ENCODE measurements at regions not wholly inside any gene's neighbourhood (a gene's known extent, or its start where the extent isn't known, plus 50 kb on each side); places are given as distances from the start of the nearest gene placed in this dataset.

DNA sequence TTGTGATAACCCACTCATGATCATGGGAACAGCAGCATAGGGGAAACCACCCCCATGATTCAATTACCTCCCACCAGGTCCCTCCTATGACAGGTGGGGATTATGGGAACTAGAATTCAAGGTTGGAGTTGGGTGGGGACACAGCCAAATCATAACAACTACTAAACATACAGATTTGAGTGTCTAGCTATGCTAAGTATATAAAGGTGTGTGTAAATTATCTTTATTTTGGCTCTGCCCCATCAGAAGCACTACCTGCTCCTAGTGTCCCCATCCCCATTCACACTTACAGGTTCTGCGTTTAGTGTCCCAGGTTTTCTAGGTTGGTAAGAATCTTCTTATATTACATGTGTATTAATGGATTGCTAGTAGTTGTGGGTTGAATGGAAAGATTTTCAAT lies 464.7 kb downstream of the EPHA4 start:
- no peaks in the 10 kb centered on the region for H3K9me3 Mint-ChIP-seq
- H3K27me3 Mint-ChIP-seq = peaks cover 27% of the 10 kb centered on the region
- H3K4me1 Mint-ChIP-seq = no peaks in the 10 kb centered on the region
- no peak overlapping the region for H3K27ac Mint-ChIP-seq (ENCODE audit: low read depth)
- no peak for ATAC-seq (replicated peaks; ENCODE audit: extremely low read depth, poor library complexity, severe bottlenecking)
- no peaks in the 10 kb centered on the region for H3K36me3 Mint-ChIP-seq (ENCODE audit: insufficient read depth)
- no peak for DNase-seq (ENCODE audit: low spot score in 2 of 2)
- H3K4me3 Mint-ChIP-seq = no peak overlapping the region

DNA sequence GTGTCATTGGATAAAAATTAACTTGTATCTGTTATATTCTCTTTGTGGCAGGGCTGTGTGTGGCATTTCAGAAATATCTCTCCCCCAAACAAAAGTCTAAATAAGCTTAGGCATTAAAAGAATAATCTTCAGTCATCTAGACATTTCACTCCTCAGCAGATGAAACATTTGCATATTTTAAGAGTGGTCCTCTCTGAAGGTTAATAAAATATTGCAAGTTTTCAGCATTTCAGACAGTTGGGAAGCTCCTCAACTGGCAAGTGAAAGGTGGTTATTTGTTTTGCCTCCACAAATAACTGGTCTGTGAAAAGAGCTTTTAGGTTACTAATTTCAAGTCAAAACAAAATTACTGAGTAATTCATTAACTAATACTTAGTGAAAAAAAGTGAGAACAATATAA lies 462.6 kb downstream of the EPHA4 start:
- H3K9me3 Mint-ChIP-seq = no peaks in the 10 kb centered on the region
- H3K36me3 Mint-ChIP-seq (ENCODE audit: insufficient read depth) = no peaks in the 10 kb centered on the region
- no peak overlapping the region for H3K27ac Mint-ChIP-seq (ENCODE audit: low read depth)
- no peak for ATAC-seq (replicated peaks; ENCODE audit: extremely low read depth, poor library complexity, severe bottlenecking)
- H3K4me3 Mint-ChIP-seq = no peak overlapping the region
- H3K4me1 Mint-ChIP-seq = no peaks in the 10 kb centered on the region
- no peak for DNase-seq (ENCODE audit: low spot score in 2 of 2)
- peaks cover 21% of the 10 kb centered on the region for H3K27me3 Mint-ChIP-seq

DNA sequence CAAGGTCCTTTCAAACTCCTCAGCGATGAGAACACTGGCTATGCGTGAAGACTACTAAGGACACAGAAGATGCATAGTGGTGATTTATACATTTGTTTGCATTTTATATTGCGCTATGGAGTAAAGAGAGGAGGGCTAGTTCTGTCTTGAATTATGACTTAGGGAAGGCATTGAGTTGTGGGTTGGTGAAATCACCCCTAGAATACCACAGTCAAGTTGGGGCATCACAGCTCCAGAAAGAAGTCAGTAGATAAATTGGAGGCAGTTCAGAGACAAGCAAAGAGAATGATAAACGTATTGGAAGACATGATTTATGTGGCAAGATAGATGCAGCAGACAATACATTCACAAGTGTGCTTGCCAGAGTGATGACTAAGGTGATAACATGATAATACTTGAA lies 460.4 kb downstream of the EPHA4 start:
- ATAC-seq (replicated peaks; ENCODE audit: extremely low read depth, poor library complexity, severe bottlenecking) (no peak), DNase-seq (ENCODE audit: low spot score in 2 of 2) (no peak)
- Mint-ChIP-seq H3K9me3 (no peaks in the 10 kb centered on the region), H3K4me1 (no peaks in the 10 kb centered on the region), H3K27me3 (peaks cover 8% of the 10 kb centered on the region), H3K4me3 (no peak overlapping the region), H3K36me3 (ENCODE audit: insufficient read depth) (no peaks in the 10 kb centered on the region), H3K27ac (ENCODE audit: low read depth) (no peak overlapping the region)

DNA sequence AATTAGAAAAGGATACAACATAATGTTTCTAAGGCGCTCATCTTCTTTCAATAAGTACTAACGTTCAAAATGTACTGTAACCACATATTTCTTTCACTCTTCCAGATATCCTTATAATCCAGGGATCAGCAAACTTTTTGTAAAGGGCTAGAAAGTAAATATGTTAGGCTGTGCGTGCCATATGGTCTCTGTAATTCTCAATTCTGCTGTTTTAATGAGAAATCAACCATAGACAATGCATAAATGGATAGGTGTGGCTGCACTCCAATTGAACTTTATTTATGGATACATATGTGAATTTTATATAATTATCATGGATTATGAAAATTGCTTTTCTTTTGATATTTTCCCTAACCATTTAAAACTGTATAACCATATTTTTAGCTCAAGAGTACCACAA lies 459.4 kb downstream of the EPHA4 start:
- DNase-seq (ENCODE audit: low spot score in 2 of 2) (no peak), ATAC-seq (replicated peaks; ENCODE audit: extremely low read depth, poor library complexity, severe bottlenecking) (no peak)
- Mint-ChIP-seq H3K27ac (ENCODE audit: low read depth) (no peak overlapping the region), H3K9me3 (no peaks in the 10 kb centered on the region), H3K4me3 (no peak overlapping the region), H3K36me3 (ENCODE audit: insufficient read depth) (no peaks in the 10 kb centered on the region), H3K4me1 (no peaks in the 10 kb centered on the region), H3K27me3 (peaks cover 9% of the 10 kb centered on the region)

DNA sequence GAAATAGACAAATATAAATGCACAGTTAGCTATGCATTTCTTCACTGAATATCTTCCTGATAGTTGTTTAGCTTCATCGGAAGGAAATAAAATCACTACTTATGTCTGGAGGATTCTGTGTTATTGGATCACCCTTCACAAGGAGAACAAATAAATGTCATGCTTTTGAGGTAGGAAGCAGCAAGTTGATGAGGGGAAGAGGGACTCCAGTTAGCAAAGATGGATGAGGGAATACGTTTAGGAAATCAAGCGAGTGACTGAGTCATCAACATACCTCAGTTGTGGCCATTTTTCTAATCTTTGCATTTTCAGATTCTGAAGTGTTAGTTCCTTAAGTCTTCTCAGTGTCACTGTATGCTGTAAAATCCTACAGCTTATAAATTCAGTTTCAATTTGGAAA lies 456.2 kb downstream of the EPHA4 start:
- no peaks in the 10 kb centered on the region for H3K36me3 Mint-ChIP-seq (ENCODE audit: insufficient read depth)
- no peaks in the 10 kb centered on the region for H3K4me1 Mint-ChIP-seq
- no peaks in the 10 kb centered on the region for H3K9me3 Mint-ChIP-seq
- no peak overlapping the region for H3K27ac Mint-ChIP-seq (ENCODE audit: low read depth)
- no peak for ATAC-seq (replicated peaks; ENCODE audit: extremely low read depth, poor library complexity, severe bottlenecking)
- peaks cover 36% of the 10 kb centered on the region for H3K27me3 Mint-ChIP-seq
- DNase-seq (ENCODE audit: low spot score in 2 of 2) = no peak
- no peak overlapping the region for H3K4me3 Mint-ChIP-seq

DNA sequence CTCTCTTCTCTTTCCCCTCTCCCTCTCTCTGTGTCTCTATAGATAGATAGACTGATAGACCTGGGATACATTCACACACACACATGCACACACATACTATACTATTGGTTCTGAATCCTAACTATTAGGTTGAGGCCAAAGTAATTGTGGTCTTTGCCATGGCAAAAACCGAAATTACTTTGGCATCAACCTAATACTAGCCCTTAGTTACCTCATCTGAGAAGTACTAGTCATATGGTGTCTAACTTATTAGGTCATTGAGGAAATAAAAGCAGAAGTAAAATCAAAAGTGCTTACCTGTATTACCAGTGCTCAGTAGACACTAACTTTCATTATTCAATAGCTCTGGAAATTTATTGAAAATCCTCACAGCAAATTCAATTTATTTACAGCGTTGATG lies 451.5 kb downstream of the EPHA4 start:
- Mint-ChIP-seq H3K4me1 (no peaks in the 10 kb centered on the region), H3K36me3 (ENCODE audit: insufficient read depth) (no peaks in the 10 kb centered on the region), H3K4me3 (no peak overlapping the region), H3K27me3 (peaks cover 54% of the 10 kb centered on the region), H3K9me3 (no peaks in the 10 kb centered on the region), H3K27ac (ENCODE audit: low read depth) (no peak overlapping the region)
- DNase-seq (ENCODE audit: low spot score in 2 of 2) (no peak), ATAC-seq (replicated peaks; ENCODE audit: extremely low read depth, poor library complexity, severe bottlenecking) (no peak)

DNA sequence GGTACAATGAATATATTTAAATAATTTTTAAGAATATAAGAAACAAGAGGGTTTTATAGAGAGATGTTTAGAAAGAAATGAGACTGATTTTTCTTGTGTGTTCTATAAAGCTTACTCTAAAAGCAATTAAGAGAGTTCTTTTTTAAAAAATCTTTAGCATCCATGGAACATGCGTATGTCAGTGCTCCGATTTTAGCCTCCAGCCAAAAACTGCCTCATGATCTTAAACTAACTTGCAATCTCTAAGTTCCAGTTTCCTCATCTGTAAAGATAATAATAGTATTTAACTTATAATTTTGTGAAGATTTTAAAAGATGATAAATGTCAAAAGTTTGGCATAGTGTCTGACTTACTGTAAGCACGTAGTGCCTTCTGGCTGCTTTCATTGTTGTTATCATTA lies 448.7 kb downstream of the EPHA4 start:
- Mint-ChIP-seq H3K4me3 (no peak overlapping the region), H3K27me3 (peaks cover 55% of the 10 kb centered on the region), H3K4me1 (no peaks in the 10 kb centered on the region), H3K9me3 (peaks cover 10% of the 10 kb centered on the region), H3K27ac (ENCODE audit: low read depth) (no peak overlapping the region), H3K36me3 (ENCODE audit: insufficient read depth) (no peaks in the 10 kb centered on the region)
- DNase-seq (ENCODE audit: low spot score in 2 of 2) = no peak
- ATAC-seq (replicated peaks; ENCODE audit: extremely low read depth, poor library complexity, severe bottlenecking) = no peak

DNA sequence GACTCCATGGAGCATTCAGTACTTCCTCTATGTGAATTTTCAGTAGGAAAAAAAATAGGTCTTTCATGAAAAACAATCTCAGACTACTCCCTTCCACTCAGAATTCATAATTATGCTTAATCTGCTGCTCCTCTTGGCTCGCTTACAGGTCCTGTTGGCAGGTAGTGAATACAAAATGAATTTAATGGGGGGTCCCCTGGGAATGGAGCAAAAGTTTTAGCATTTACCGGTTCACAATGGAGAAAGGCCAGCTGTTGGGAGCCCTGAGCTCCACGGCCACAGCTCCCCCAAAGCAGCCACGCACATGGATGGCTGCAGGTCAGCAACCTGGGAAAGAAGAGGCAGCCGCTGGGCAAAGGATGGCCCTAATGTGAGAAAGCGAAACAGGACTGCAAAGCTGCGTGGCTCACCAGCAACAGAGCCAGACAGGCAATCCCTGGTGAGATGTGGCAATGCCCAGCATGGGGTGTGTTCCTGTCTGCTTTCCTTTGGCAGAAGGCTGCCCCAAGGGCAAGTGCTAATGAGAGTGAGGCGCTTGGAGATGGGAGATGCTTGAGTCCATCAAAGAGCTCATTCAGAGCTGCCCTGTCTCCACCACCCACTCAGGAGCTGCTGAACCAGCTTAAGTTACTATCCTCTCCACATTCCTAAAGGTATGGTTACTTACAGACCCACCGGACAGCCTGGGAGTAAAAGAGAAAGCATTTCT lies 447.4 kb downstream of the EPHA4 start:
- DNase-seq (ENCODE audit: low spot score in 2 of 2) = no peak
- no peak overlapping the region for H3K4me3 Mint-ChIP-seq
- no peak for ATAC-seq (replicated peaks; ENCODE audit: extremely low read depth, poor library complexity, severe bottlenecking)
- H3K9me3 Mint-ChIP-seq = peaks cover 10% of the 10 kb centered on the region
- H3K27ac Mint-ChIP-seq (ENCODE audit: low read depth) = no peak overlapping the region
- no peaks in the 10 kb centered on the region for H3K4me1 Mint-ChIP-seq
- peaks cover 42% of the 10 kb centered on the region for H3K27me3 Mint-ChIP-seq
- H3K36me3 Mint-ChIP-seq (ENCODE audit: insufficient read depth) = no peaks in the 10 kb centered on the region

DNA sequence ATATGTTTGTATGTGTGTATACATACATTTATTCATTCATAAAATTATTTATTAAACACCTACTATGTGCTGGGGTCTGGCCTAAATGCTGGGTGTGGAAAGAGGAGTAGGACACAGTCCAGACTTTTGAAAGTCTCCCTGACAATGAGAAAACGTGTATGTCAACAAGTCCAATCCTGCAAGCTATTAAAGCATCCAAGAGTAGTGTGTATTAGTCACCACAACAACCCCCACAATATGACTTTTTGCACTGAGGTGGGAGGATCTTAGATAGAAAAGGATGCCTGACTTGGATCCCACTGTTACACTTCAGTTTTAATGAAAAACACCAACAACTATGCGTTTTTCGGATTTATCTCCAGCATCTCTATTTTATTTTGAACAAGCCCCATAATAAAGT lies 446.4 kb downstream of the EPHA4 start:
- Mint-ChIP-seq H3K27ac (ENCODE audit: low read depth) (no peak overlapping the region), H3K9me3 (peaks cover 10% of the 10 kb centered on the region), H3K36me3 (ENCODE audit: insufficient read depth) (no peaks in the 10 kb centered on the region), H3K4me1 (no peaks in the 10 kb centered on the region), H3K4me3 (no peak overlapping the region), H3K27me3 (peaks cover 32% of the 10 kb centered on the region)
- ATAC-seq (replicated peaks; ENCODE audit: extremely low read depth, poor library complexity, severe bottlenecking) = no peak
- no peak for DNase-seq (ENCODE audit: low spot score in 2 of 2)

DNA sequence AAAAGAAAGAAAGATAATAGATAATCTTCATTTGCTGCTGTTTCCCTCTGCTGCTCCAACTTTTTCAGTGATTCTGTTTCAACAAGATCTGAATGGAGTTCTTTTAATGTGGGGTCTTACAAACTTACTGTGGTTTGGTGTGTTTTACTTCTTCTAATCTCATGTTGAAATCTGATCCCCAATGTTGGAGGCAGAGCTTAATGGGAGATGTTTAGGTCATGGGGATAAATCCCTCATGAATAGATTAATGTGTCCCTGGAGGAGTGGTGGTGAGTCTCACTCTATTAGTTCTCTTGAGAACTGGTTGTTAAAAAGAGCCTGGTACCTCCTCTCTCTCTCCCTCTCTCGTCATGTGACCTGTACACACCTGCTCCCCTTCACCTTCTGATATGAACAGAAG lies 442.4 kb downstream of the EPHA4 start:
- Mint-ChIP-seq H3K4me1 (no peaks in the 10 kb centered on the region), H3K36me3 (ENCODE audit: insufficient read depth) (no peaks in the 10 kb centered on the region), H3K9me3 (peaks cover 10% of the 10 kb centered on the region), H3K27ac (ENCODE audit: low read depth) (no peak overlapping the region), H3K27me3 (peaks cover 12% of the 10 kb centered on the region), H3K4me3 (no peak overlapping the region)
- no peak for ATAC-seq (replicated peaks; ENCODE audit: extremely low read depth, poor library complexity, severe bottlenecking)
- no peak for DNase-seq (ENCODE audit: low spot score in 2 of 2)

DNA sequence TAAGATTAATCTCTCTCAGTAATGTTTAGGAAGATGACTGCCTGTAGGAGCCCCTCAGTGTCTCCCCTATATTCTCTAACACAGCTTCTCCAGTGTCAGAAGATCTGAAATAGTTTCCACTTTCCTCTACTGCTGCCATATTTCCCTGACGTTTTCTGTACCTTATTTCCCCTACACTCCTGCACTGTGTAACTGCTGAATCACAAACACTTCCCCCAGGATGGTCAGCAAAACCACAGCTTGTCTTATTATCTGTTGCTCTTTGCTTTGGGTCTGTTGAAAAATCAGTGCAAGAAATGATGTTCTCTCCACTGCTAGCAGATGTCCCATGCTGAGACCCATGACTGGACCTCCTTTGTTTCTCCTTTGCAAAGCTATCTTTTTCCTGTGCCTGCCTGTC lies 441.7 kb downstream of the EPHA4 start:
- ATAC-seq (replicated peaks; ENCODE audit: extremely low read depth, poor library complexity, severe bottlenecking) (no peak), DNase-seq (ENCODE audit: low spot score in 2 of 2) (no peak)
- peaks cover 12% of the 10 kb centered on the region for H3K27me3 Mint-ChIP-seq
- no peaks in the 10 kb centered on the region for H3K36me3 Mint-ChIP-seq (ENCODE audit: insufficient read depth)
- peaks cover 10% of the 10 kb centered on the region for H3K9me3 Mint-ChIP-seq
- H3K4me3 Mint-ChIP-seq = no peak overlapping the region
- no peak overlapping the region for H3K27ac Mint-ChIP-seq (ENCODE audit: low read depth)
- H3K4me1 Mint-ChIP-seq = no peaks in the 10 kb centered on the region

DNA sequence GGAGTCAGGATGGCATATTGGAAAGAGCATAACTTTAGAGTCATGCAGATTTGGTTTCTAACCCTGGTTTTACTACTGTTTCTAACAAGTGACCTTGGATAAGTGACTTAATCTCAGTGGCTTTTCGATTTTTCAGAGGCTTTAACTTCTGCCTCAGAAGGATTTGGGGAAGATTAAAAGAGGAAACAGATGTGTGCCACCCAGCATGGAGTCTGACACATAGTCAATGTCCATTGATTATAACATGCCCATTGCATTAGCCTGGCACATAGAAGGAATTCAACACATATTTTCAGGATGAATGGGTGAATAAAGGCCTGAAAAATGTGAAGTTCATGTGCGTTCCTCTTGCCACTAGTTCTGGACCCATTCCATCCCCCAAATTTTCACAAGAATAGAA lies 438.2 kb downstream of the EPHA4 start:
- Mint-ChIP-seq H3K36me3 (ENCODE audit: insufficient read depth) (no peaks in the 10 kb centered on the region), H3K4me3 (no peak overlapping the region), H3K27ac (ENCODE audit: low read depth) (no peak overlapping the region), H3K4me1 (no peaks in the 10 kb centered on the region), H3K9me3 (no peaks in the 10 kb centered on the region), H3K27me3 (no peaks in the 10 kb centered on the region)
- no peak for ATAC-seq (replicated peaks; ENCODE audit: extremely low read depth, poor library complexity, severe bottlenecking)
- no peak for DNase-seq (ENCODE audit: low spot score in 2 of 2)

DNA sequence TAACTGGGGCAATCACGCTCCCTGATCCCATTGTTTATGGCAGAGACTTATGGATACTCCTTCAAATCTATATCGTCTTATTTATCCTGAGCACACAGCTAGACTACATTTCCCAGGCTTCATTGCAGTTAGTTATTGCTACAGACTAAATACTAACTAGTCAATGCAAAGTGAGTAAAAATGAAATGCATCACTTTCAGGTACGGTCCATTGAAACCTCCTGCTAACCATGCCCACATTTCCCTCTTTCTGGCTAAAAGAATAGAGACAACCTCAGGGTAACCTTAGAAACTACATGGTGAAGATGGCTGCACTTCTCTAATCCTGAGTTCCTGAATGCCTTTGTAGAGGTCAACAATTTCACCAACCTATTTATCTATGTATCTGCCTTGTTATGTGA lies 437.4 kb downstream of the EPHA4 start:
- Mint-ChIP-seq H3K27ac (ENCODE audit: low read depth) (no peak overlapping the region), H3K4me1 (no peaks in the 10 kb centered on the region), H3K9me3 (no peaks in the 10 kb centered on the region), H3K27me3 (no peaks in the 10 kb centered on the region), H3K36me3 (ENCODE audit: insufficient read depth) (no peaks in the 10 kb centered on the region), H3K4me3 (no peak overlapping the region)
- ATAC-seq (replicated peaks; ENCODE audit: extremely low read depth, poor library complexity, severe bottlenecking) = no peak
- no peak for DNase-seq (ENCODE audit: low spot score in 2 of 2)

DNA sequence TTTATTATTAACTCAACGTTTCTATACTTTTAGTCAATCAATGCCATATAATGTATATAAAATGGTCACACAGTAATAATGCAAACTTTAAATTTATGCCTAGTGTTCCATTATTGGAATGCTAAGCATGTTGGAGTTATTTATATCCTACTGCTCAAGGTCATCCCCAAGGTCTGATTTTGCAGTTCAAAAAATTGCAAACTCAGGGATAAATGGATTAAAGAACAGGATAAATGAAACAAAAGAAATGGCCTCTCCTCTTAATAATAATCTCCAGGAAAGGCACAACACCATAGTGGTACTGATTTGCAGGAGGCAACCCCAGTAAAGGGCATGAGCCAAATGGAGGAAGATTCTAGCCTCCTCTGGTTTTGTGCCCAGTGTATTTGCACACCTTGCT lies 436.4 kb downstream of the EPHA4 start:
- Mint-ChIP-seq H3K4me1 (no peaks in the 10 kb centered on the region), H3K36me3 (ENCODE audit: insufficient read depth) (no peaks in the 10 kb centered on the region), H3K27ac (ENCODE audit: low read depth) (no peak overlapping the region), H3K9me3 (no peaks in the 10 kb centered on the region), H3K4me3 (no peak overlapping the region), H3K27me3 (no peaks in the 10 kb centered on the region)
- no peak for ATAC-seq (replicated peaks; ENCODE audit: extremely low read depth, poor library complexity, severe bottlenecking)
- DNase-seq (ENCODE audit: low spot score in 2 of 2) = no peak

Measured in central memory CD8-positive, alpha-beta T cell (primary cell).